PC-3 (cell line): ENCODE measurements at regions not wholly inside any gene's neighbourhood (a gene's known extent, or its start where the extent isn't known, plus 50 kb on each side); places are given as distances from the start of the nearest gene placed in this dataset.
"Not testable (repeated sequence)": the region's sequence is repeated elsewhere in the genome, so short reads cannot be mapped to it uniquely, and the experiment has no call there.

ENCODE experiments used
- ATAC-seq: fragments of 200-7000 bp; cut with Tn5 transposase; 2 replicates; pipeline ENCODE4 v1.9.1; 2020; ENCODE audit warnings: mild to moderate bottlenecking, moderate library complexity
- BruUV-seq: library from RNA; stranded (reverse); fragments of 400-500 nt; replicated peaks from 2 replicates; lab custom pipeline; 2021; lab: Mats Ljungman, UMichigan
- CTCF ChIA-PET: fragments of 300-600 bp; sonication (Branson Sonifier 250); formaldehyde crosslinking; loops from one replicate; lab custom pipeline; 2022; ENCODE audit warnings: antibody characterized with exemption; lab: Charles Lee
- POLR2A ChIA-PET: fragments of 300-600 bp; sonication (Branson Sonifier 250); formaldehyde crosslinking; loops from one replicate; lab custom pipeline; 2022; ENCODE audit warnings: antibody characterized with exemption; ENCODE audit not compliant: unreplicated experiment; lab: Charles Lee
- DNase-seq: peaks from one replicate; pipeline ENCODE4 v3.0.0-alpha.2; 2015
- H2AFZ ChIP-seq: fragments of 300-600 bp; sonication (generic); 2 replicates; pipeline ENCODE4 v1.6.0; 2016; ENCODE audit warnings: antibody characterized with exemption, low read length
- H3F3A ChIP-seq: fragments of 300-600 bp; sonication (generic); one replicate; pipeline ENCODE4 v1.6.0; 2017; ENCODE audit warnings: antibody characterized with exemption, low read length, control low read depth, mild to moderate bottlenecking; ENCODE audit not compliant: unreplicated experiment
- H3K27ac ChIP-seq: fragments of 300-600 bp; sonication (generic); 2 replicates; pipeline ENCODE4 v1.5.1; 2016; ENCODE audit warnings: mild to moderate bottlenecking, low read length
- H3K27me3 ChIP-seq: fragments of 300-600 bp; sonication (generic); 2 replicates; pipeline ENCODE4 v1.6.1; 2016; ENCODE audit warnings: low read length, mixed read lengths
- H3K36me3 ChIP-seq: fragments of 300-600 bp; sonication (generic); 2 replicates; pipeline ENCODE4 v1.6.1; 2016; ENCODE audit warnings: low read depth, mixed run types, low read length, mixed read lengths
- H3K4me1 ChIP-seq: fragments of 300-600 bp; sonication (generic); 2 replicates; pipeline ENCODE4 v1.5.1; 2016; ENCODE audit warnings: low read length; ENCODE audit not compliant: insufficient read depth
- H3K4me2 ChIP-seq: fragments of 300-600 bp; sonication (generic); 2 replicates; pipeline ENCODE4 v1.6.0; 2016; ENCODE audit warnings: low read length
- H3K4me3 ChIP-seq: fragments of 300-600 bp; sonication (generic); 2 replicates; pipeline ENCODE4 v1.5.1; 2016; ENCODE audit warnings: mild to moderate bottlenecking, low read length, mixed read lengths
- H3K79me2 ChIP-seq: fragments of 300-600 bp; sonication (generic); 2 replicates; pipeline ENCODE4 v1.6.1; 2017; ENCODE audit warnings: low read length, mixed read lengths
- H3K9ac ChIP-seq: fragments of 300-600 bp; sonication (generic); 2 replicates; pipeline ENCODE4 v1.6.0; 2016; ENCODE audit warnings: mild to moderate bottlenecking, low read length
- H3K9me2 ChIP-seq: fragments of 300-600 bp; sonication (generic); replicated peaks from 2 replicates; pipeline ENCODE4 v1.6.1; 2016; ENCODE audit warnings: mixed run types, low read length, mixed read lengths
- H3K9me3 ChIP-seq: fragments of 300-600 bp; sonication (generic); 2 replicates; pipeline ENCODE4 v1.6.1; 2016; ENCODE audit warnings: low read length, mixed read lengths
- H4K20me1 ChIP-seq: fragments of 300-600 bp; sonication (generic); 2 replicates; pipeline ENCODE4 v1.6.1; 2016; ENCODE audit warnings: low read length, mixed read lengths
- EZH2 ChIP-seq: fragments of 300-600 bp; sonication (generic); IDR thresholded peaks from one replicate; pipeline ENCODE4 v1.6.1; 2017; ENCODE audit warnings: antibody characterized with exemption, mild to moderate bottlenecking, low read length; ENCODE audit not compliant: unreplicated experiment
- EZH2phosphoT487 ChIP-seq: fragments of 300-600 bp; sonication (generic); IDR thresholded peaks from 2 replicates; pipeline ENCODE4 v1.6.1; 2018; ENCODE audit warnings: mild to moderate bottlenecking, antibody characterized with exemption, low read length, borderline replicate concordance
- intact Hi-C: fragments of 100-400 bp; cut with micrococcal nuclease; formaldehyde crosslinking; loops from 2 replicates; pipeline ENCODE4 v1.9.0; 2023
- TF ChIP-seq, protein P1 (sequence below): fragments of 300-600 bp; sonication (generic); conservative IDR thresholded peaks from 2 replicates; pipeline ENCODE4 v1.5.1; 2017; ENCODE audit warnings: antibody characterized with exemption, low read depth, mild to moderate bottlenecking, low read length

- ChIA-PET POLR2A (no interaction called here), CTCF (interaction anchor here (1.2 kb wide), 1 partner anchor 51 kb away, joined by 5 read pairs; the partner anchor contains the start of gene FHIP2A)
- intact Hi-C loops, result no loop called here
- Histone ChIP-seq H4K20me1 (no peaks in the 10 kb centered on the region), H3K4me3 (no peak overlapping the region), H3K9ac (no peak overlapping the region), H3K79me2 (no peaks in the 10 kb centered on the region), H3K4me2 (no peak overlapping the region), H3K36me3 (no peaks in the 10 kb centered on the region), H3K27ac (no peak overlapping the region), H3F3A (no peaks in the 10 kb centered on the region), H3K4me1 (peaks cover 17% of the 10 kb centered on the region), H3K9me3 (no peaks in the 10 kb centered on the region), H2AFZ (no peak overlapping the region), H3K9me2 (no peaks in the 10 kb centered on the region), H3K27me3 (no peaks in the 10 kb centered on the region)
- no TSS peak for BruUV-seq
- TF ChIP-seq EZH2, result no peak
- TF ChIP-seq EZH2phosphoT487, result no peak
- TF ChIP-seq, protein P1, sequence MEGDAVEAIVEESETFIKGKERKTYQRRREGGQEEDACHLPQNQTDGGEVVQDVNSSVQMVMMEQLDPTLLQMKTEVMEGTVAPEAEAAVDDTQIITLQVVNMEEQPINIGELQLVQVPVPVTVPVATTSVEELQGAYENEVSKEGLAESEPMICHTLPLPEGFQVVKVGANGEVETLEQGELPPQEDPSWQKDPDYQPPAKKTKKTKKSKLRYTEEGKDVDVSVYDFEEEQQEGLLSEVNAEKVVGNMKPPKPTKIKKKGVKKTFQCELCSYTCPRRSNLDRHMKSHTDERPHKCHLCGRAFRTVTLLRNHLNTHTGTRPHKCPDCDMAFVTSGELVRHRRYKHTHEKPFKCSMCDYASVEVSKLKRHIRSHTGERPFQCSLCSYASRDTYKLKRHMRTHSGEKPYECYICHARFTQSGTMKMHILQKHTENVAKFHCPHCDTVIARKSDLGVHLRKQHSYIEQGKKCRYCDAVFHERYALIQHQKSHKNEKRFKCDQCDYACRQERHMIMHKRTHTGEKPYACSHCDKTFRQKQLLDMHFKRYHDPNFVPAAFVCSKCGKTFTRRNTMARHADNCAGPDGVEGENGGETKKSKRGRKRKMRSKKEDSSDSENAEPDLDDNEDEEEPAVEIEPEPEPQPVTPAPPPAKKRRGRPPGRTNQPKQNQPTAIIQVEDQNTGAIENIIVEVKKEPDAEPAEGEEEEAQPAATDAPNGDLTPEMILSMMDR, result no peak
- DNase-seq (no peak), ATAC-seq (no peak)
Measured at GRCh38 chr10:114872519-114873087, 51.0 kb downstream of the FHIP2A start.

- CTCF ChIA-PET, result no interaction called here
- no peaks in the 10 kb centered on the region for H4K20me1 ChIP-seq
- H3K27ac ChIP-seq, result no peak overlapping the region
- no peak overlapping the region for H2AFZ ChIP-seq
- no peaks in the 10 kb centered on the region for H3K9me2 ChIP-seq
- intact Hi-C loops, result loop anchor here (5.0 kb wide), 1 partner anchor 62 kb away; the partner anchor contains the start of gene TRUB1
- no peaks in the 10 kb centered on the region for H3F3A ChIP-seq
- POLR2A ChIA-PET, result no interaction called here
- H3K9me3 ChIP-seq, result no peaks in the 10 kb centered on the region
- H3K4me3 ChIP-seq, result no peak overlapping the region
- H3K9ac ChIP-seq, result no peak overlapping the region
- H3K27me3 ChIP-seq, result no peaks in the 10 kb centered on the region
- H3K4me2 ChIP-seq, result no peak overlapping the region
- peaks cover 2% of the 10 kb centered on the region; the same call in 1 of the 2 replicates for H3K4me1 ChIP-seq
- DNase-seq (no peak), ATAC-seq (no peak)
- TF ChIP-seq EZH2 (no peak), EZH2phosphoT487 (no peak)
- TF ChIP-seq, protein P1, result no peak
- H3K36me3 ChIP-seq, result no peaks in the 10 kb centered on the region
- no TSS peak for BruUV-seq
- no peaks in the 10 kb centered on the region for H3K79me2 ChIP-seq
Measured at GRCh38 chr10:114874827-114875411, 53.3 kb downstream of the FHIP2A start.

GRCh38 chr10:114875590-114876081, 54.1 kb downstream of the FHIP2A start:
- H3K4me1 ChIP-seq, H3K4me3 ChIP-seq, H3K27me3 ChIP-seq, H3K9me2 ChIP-seq, POLR2A ChIA-PET, H3K9me3 ChIP-seq, H3K4me2 ChIP-seq, ATAC-seq, BruUV-seq, H3K9ac ChIP-seq, H3K27ac ChIP-seq, H4K20me1 ChIP-seq, H3F3A ChIP-seq, DNase-seq, CTCF ChIA-PET, H3K36me3 ChIP-seq, H2AFZ ChIP-seq, H3K79me2 ChIP-seq: not testable (repeated sequence)
- intact Hi-C loops, result loop anchor here (5.0 kb wide), 1 partner anchor 62 kb away; the partner anchor contains the start of gene TRUB1
